H9 (cell line): ENCODE measurements at regions not wholly inside any gene's neighbourhood (a gene's known extent, or its start where the extent isn't known, plus 50 kb on each side); places are given as distances from the start of the nearest gene placed in this dataset.

Experiments
- DNase-seq: peaks from one replicate; pipeline ENCODE4 v3.0.0-alpha.2; 2017
- H2AFZ ChIP-seq: one replicate; pipeline ENCODE4 v1.6.1; 2013; ENCODE audit warnings: mild to moderate bottlenecking, low read length, control low read depth, moderate library complexity
- H2AK5ac ChIP-seq: 2 replicates; pipeline ENCODE4 v1.6.1; 2013; ENCODE audit warnings: low read length, control low read depth, mixed read lengths; ENCODE audit not compliant: insufficient read length
- H2BK120ac ChIP-seq: one replicate; pipeline ENCODE4 v1.6.1; 2013; ENCODE audit warnings: low read depth, mild to moderate bottlenecking, low read length, control low read depth, inconsistent platforms; ENCODE audit not compliant: poor library complexity, severe bottlenecking
- H2BK12ac ChIP-seq: 2 replicates; pipeline ENCODE4 v1.6.1; 2013; ENCODE audit warnings: low read length, control low read depth, mixed read lengths, low read depth; ENCODE audit not compliant: insufficient read length
- H2BK15ac ChIP-seq: 2 replicates; pipeline ENCODE4 v1.6.1; 2013; ENCODE audit warnings: low read depth, low read length, control low read depth
- H2BK20ac ChIP-seq: one replicate; pipeline ENCODE4 v1.6.1; 2013; ENCODE audit warnings: low read depth, mild to moderate bottlenecking, low read length, control low read depth, inconsistent platforms; ENCODE audit not compliant: poor library complexity, severe bottlenecking
- H2BK5ac ChIP-seq: 2 replicates; pipeline ENCODE4 v1.6.1; 2013; ENCODE audit warnings: low read length, control low read depth, mixed read lengths; ENCODE audit not compliant: insufficient read length
- H3K14ac ChIP-seq: 2 replicates; pipeline ENCODE4 v1.6.1; 2013; ENCODE audit warnings: low read length, control low read depth; ENCODE audit not compliant: insufficient read depth
- H3K18ac ChIP-seq: 2 replicates; pipeline ENCODE4 v1.6.1; 2013; ENCODE audit warnings: low read depth, mild to moderate bottlenecking, mixed read lengths, low read length, control low read depth; ENCODE audit not compliant: insufficient read length
- H3K23ac ChIP-seq: 2 replicates; pipeline ENCODE4 v1.6.1; 2013; ENCODE audit warnings: low read length, control low read depth, mixed read lengths, low read depth; ENCODE audit not compliant: insufficient read length
- H3K23me2 ChIP-seq: 2 replicates; pipeline ENCODE4 v1.6.1; 2013; ENCODE audit warnings: low read depth, mild to moderate bottlenecking, mixed read lengths, low read length, control low read depth; ENCODE audit not compliant: insufficient read length, poor library complexity, severe bottlenecking
- H3K27ac ChIP-seq: 2 replicates; pipeline ENCODE4 v1.5.1; 2013; ENCODE audit warnings: low read length, control low read depth, mixed read lengths, low read depth; ENCODE audit not compliant: insufficient read length
- H3K27me3 ChIP-seq: 2 replicates; pipeline ENCODE4 v1.6.1; 2013; ENCODE audit warnings: low read length, control low read depth, inconsistent platforms; ENCODE audit not compliant: insufficient read depth
- H3K4ac ChIP-seq: 2 replicates; pipeline ENCODE4 v1.6.1; 2013; ENCODE audit warnings: low read depth, mild to moderate bottlenecking, control low read depth, inconsistent platforms, low read length, moderate library complexity
- H3K4me1 ChIP-seq: 2 replicates; pipeline ENCODE4 v1.6.1; 2013; ENCODE audit warnings: low read length, control low read depth, inconsistent platforms; ENCODE audit not compliant: insufficient read depth
- H3K4me2 ChIP-seq: 2 replicates; pipeline ENCODE4 v1.6.1; 2013; ENCODE audit warnings: low read length, control low read depth, mixed read lengths; ENCODE audit not compliant: insufficient read length, insufficient read depth
- H3K56ac ChIP-seq: 2 replicates; pipeline ENCODE4 v1.6.1; 2013; ENCODE audit warnings: low read depth, mild to moderate bottlenecking, mixed read lengths, low read length, control low read depth; ENCODE audit not compliant: insufficient read length
- H3K79me1 ChIP-seq: 2 replicates; pipeline ENCODE4 v1.6.1; 2013; ENCODE audit warnings: low read depth, mild to moderate bottlenecking, moderate library complexity, low read length, control low read depth, inconsistent platforms; ENCODE audit not compliant: insufficient read depth, poor library complexity, severe bottlenecking
- H3K79me2 ChIP-seq: 2 replicates; pipeline ENCODE4 v1.6.1; 2013; ENCODE audit warnings: low read length, control low read depth, inconsistent platforms; ENCODE audit not compliant: insufficient read depth
- H3K9ac ChIP-seq: 2 replicates; pipeline ENCODE4 v1.6.1; 2013; ENCODE audit warnings: low read length, control low read depth, mixed read lengths; ENCODE audit not compliant: insufficient read length; ENCODE audit errors: extremely low read depth
- H3K9me3 ChIP-seq: one replicate; pipeline ENCODE4 v1.6.1; 2013; ENCODE audit warnings: low read depth, low read length, inconsistent platforms; ENCODE audit not compliant: control insufficient read depth
- H3T11ph ChIP-seq: one replicate; pipeline ENCODE4 v1.6.1; 2013; ENCODE audit warnings: mild to moderate bottlenecking, low read length, control low read depth, inconsistent platforms
- H4K20me1 ChIP-seq: one replicate; pipeline ENCODE4 v1.6.1; 2013; ENCODE audit not compliant: control insufficient read depth, insufficient read length, insufficient read depth
- H4K5ac ChIP-seq: 2 replicates; pipeline ENCODE4 v1.6.1; 2013; ENCODE audit warnings: low read depth, mild to moderate bottlenecking, mixed read lengths, low read length, control low read depth; ENCODE audit not compliant: insufficient read length
- H4K8ac ChIP-seq: replicated peaks from 2 replicates; pipeline ENCODE4 v1.6.1; 2013; ENCODE audit warnings: low read length, control low read depth, mixed read lengths, low read depth; ENCODE audit not compliant: insufficient read length
- H4K91ac ChIP-seq: 2 replicates; pipeline ENCODE4 v1.6.1; 2013; ENCODE audit warnings: low read depth, mild to moderate bottlenecking, moderate library complexity, mixed read lengths, low read length, control low read depth; ENCODE audit not compliant: insufficient read length
- H3K27ac Mint-ChIP-seq, 3 experiments: 2 replicates in 2 of 3; 3 replicates in 1 of 3; pipeline ENCODE4 v1.8.0; 2020 to 2021; ENCODE audit warnings: mixed read lengths in 3 of 3, mild to moderate bottlenecking in 1 of 3, moderate library complexity in 1 of 3
- H3K27me3 Mint-ChIP-seq: 2 replicates; pipeline ENCODE4 v1.8.0; 2021; ENCODE audit warnings: low read depth, mild to moderate bottlenecking, moderate library complexity, mixed read lengths
- H3K36me3 Mint-ChIP-seq, 3 experiments: 2 replicates in 2 of 3; 3 replicates in 1 of 3; pipeline ENCODE4 v1.8.0; 2020 to 2021; ENCODE audit warnings: low read depth in 3 of 3, mixed read lengths in 3 of 3; ENCODE audit not compliant: insufficient read depth in 1 of 3
- H3K4me1 Mint-ChIP-seq, 2 experiments: 2 replicates each; pipeline ENCODE4 v1.8.0; 2020; ENCODE audit warnings: mixed read lengths in 2 of 2
- H3K4me3 Mint-ChIP-seq, 2 experiments: 2 replicates in 1 of 2; 3 replicates in 1 of 2; pipeline ENCODE4 v1.8.0; 2020 to 2021; ENCODE audit warnings: mild to moderate bottlenecking in 2 of 2, mixed read lengths in 2 of 2, moderate library complexity in 1 of 2
- H3K9me3 Mint-ChIP-seq, 2 experiments: 2 replicates in 1 of 2; 3 replicates in 1 of 2; pipeline ENCODE4 v1.8.0; 2020; ENCODE audit warnings: mild to moderate bottlenecking in 2 of 2, mixed read lengths in 2 of 2, moderate library complexity in 1 of 2
- WGBS: extraction: QIAGEN DNeasy Blood & Tissue Kit; methylation state at CpG from one replicate; pipeline ENCODE4 v1.1.7; 2013; ENCODE audit warnings: missing lambda C conversion rate, low lambda C conversion rate, mixed read lengths; ENCODE audit not compliant: insufficient read length; ENCODE audit errors: extremely low coverage; 5-methylcytosine and 5-hydroxymethylcytosine counted together
- TF ChIP-seq, protein P1 (sequence below): fragments of 200-600 bp; sonication (generic); conservative IDR thresholded peaks from 3 replicates; pipeline ENCODE4 v1.8.0; 2021; ENCODE audit warnings: antibody characterized with exemption, mild to moderate bottlenecking

GRCh38 chr10:31652038-31652437, 276.6 kb downstream of the ARHGAP12 start:
- no peak overlapping the region for H3K18ac ChIP-seq
- H3K27me3 Mint-ChIP-seq = no peaks in the 10 kb centered on the region
- no peak overlapping the region for H3K27ac ChIP-seq
- H3K9me3 Mint-ChIP-seq = peaks cover 2 to 4% of the 10 kb centered on the region in 2 experiments; a peak in 3 of 5 replicates
- H2BK120ac ChIP-seq = no peak overlapping the region
- no peak overlapping the region for H4K91ac ChIP-seq
- H3K56ac ChIP-seq = no peak overlapping the region
- H3K79me1 ChIP-seq = no peaks in the 10 kb centered on the region
- no peaks in the 10 kb centered on the region for H3K23me2 ChIP-seq
- H4K8ac ChIP-seq = no peak overlapping the region
- no peaks in the 10 kb centered on the region for H3K27me3 ChIP-seq
- H4K20me1 ChIP-seq = no peaks in the 10 kb centered on the region
- H2BK5ac ChIP-seq = no peak overlapping the region
- H3K14ac ChIP-seq = no peak overlapping the region
- no peak overlapping the region for H2BK15ac ChIP-seq
- TF ChIP-seq, protein P1, sequence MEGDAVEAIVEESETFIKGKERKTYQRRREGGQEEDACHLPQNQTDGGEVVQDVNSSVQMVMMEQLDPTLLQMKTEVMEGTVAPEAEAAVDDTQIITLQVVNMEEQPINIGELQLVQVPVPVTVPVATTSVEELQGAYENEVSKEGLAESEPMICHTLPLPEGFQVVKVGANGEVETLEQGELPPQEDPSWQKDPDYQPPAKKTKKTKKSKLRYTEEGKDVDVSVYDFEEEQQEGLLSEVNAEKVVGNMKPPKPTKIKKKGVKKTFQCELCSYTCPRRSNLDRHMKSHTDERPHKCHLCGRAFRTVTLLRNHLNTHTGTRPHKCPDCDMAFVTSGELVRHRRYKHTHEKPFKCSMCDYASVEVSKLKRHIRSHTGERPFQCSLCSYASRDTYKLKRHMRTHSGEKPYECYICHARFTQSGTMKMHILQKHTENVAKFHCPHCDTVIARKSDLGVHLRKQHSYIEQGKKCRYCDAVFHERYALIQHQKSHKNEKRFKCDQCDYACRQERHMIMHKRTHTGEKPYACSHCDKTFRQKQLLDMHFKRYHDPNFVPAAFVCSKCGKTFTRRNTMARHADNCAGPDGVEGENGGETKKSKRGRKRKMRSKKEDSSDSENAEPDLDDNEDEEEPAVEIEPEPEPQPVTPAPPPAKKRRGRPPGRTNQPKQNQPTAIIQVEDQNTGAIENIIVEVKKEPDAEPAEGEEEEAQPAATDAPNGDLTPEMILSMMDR = no peak
- no peaks in the 10 kb centered on the region for H3K9me3 ChIP-seq
- H3K4me3 Mint-ChIP-seq = no peak overlapping the region
- H3K23ac ChIP-seq = no peak overlapping the region
- no peak overlapping the region for H4K5ac ChIP-seq
- no peak overlapping the region for H2BK20ac ChIP-seq
- no peak overlapping the region for H3T11ph ChIP-seq
- no peak overlapping the region for H3K4me2 ChIP-seq
- H3K27ac Mint-ChIP-seq = no peak overlapping the region
- DNase-seq = no peak
- H2AK5ac ChIP-seq = no peak overlapping the region
- no peak overlapping the region for H3K9ac ChIP-seq
- H3K4me1 Mint-ChIP-seq = peaks cover 3 to 5% of the 10 kb centered on the region in 2 experiments
- H3K4me1 ChIP-seq = no peaks in the 10 kb centered on the region
- H3K79me2 ChIP-seq = no peaks in the 10 kb centered on the region
- H2AFZ ChIP-seq = no peak overlapping the region
- no peaks in the 10 kb centered on the region; a peak in 1 of 7 replicates for H3K36me3 Mint-ChIP-seq
- no CpG with 5 or more reads among the region's 1 CpG for WGBS
- no peak overlapping the region for H3K4ac ChIP-seq
- no peak overlapping the region for H2BK12ac ChIP-seq
